ENCODE measurements at regions not wholly inside any gene's neighbourhood (a gene's known extent, or its start where the extent isn't known, plus 50 kb on each side); places are given as distances from the start of the nearest gene placed in this dataset.

- H4K20me1 ChIP-seq (ENCODE audit: control insufficient read depth, insufficient read depth, insufficient read length): no peaks in the 10 kb centered on the region
- no peaks in the 10 kb centered on the region for H3K79me2 ChIP-seq (ENCODE audit: insufficient read depth, low read length)
- H3K56ac ChIP-seq (ENCODE audit: insufficient read length, low read depth, low read length): no peak overlapping the region
- no peaks in the 10 kb centered on the region for H3K79me1 ChIP-seq (ENCODE audit: insufficient read depth, low read depth, low read length, poor library complexity, severe bottlenecking)
- no peak for TF ChIP-seq CTCF (conservative IDR thresholded peaks at IDR 0.05)
- no peak overlapping the region for H4K8ac ChIP-seq (replicated peaks; ENCODE audit: insufficient read length, low read depth, low read length)
- no peak overlapping the region for H2AK5ac ChIP-seq (ENCODE audit: insufficient read length, low read length)
- H3K23me2 ChIP-seq (ENCODE audit: insufficient read length, low read depth, low read length, poor library complexity, severe bottlenecking): no peaks in the 10 kb centered on the region
- no peak overlapping the region for H2BK15ac ChIP-seq (ENCODE audit: low read depth, low read length)
- H3K14ac ChIP-seq (ENCODE audit: insufficient read depth, low read length): no peak overlapping the region
- no CpG with 5 or more reads among the region's 9 CpGs for WGBS (ENCODE audit: extremely low coverage, insufficient read length, low lambda C conversion rate)
- Mint-ChIP-seq H3K27ac (no peak overlapping the region), H3K27me3 (ENCODE audit: low read depth) (peaks cover 7% of the 10 kb centered on the region), H3K36me3 (ENCODE audit: insufficient read depth in 1 of 3, low read depth in 3 of 3) (peaks cover 38 to 56% (median 39%) of the 10 kb centered on the region in 3 experiments; a peak in 6 of 7 replicates), H3K4me3 (no peak overlapping the region), H3K4me1 (no peaks in the 10 kb centered on the region), H3K9me3 (peaks cover 97 to 98% of the 10 kb centered on the region in 2 experiments)
- no peak overlapping the region for H3K27ac ChIP-seq (ENCODE audit: insufficient read length, low read depth, low read length)
- H3K23ac ChIP-seq (ENCODE audit: insufficient read length, low read depth, low read length): no peak overlapping the region
- H3K18ac ChIP-seq (ENCODE audit: insufficient read length, low read depth, low read length): no peak overlapping the region
- H3K4ac ChIP-seq (ENCODE audit: low read depth, low read length): no peak overlapping the region
- H4K5ac ChIP-seq (ENCODE audit: insufficient read length, low read depth, low read length): no peak overlapping the region
- H3K4me1 ChIP-seq (ENCODE audit: insufficient read depth, low read length): no peaks in the 10 kb centered on the region
- no peak overlapping the region for H3K9ac ChIP-seq (ENCODE audit: extremely low read depth, insufficient read length, low read length)
- no peak overlapping the region for H2BK12ac ChIP-seq (ENCODE audit: insufficient read length, low read depth, low read length)
- H3K27me3 ChIP-seq (ENCODE audit: insufficient read depth, low read length): no peaks in the 10 kb centered on the region
- no peak for DNase-seq
- H3K9me3 ChIP-seq (ENCODE audit: control insufficient read depth, low read depth, low read length): peaks cover 72% of the 10 kb centered on the region
- no peak overlapping the region for H4K91ac ChIP-seq (ENCODE audit: insufficient read length, low read depth, low read length)
- no peak overlapping the region for H3T11ph ChIP-seq (ENCODE audit: low read length)
- no peak overlapping the region for H2BK20ac ChIP-seq (ENCODE audit: low read depth, low read length, poor library complexity, severe bottlenecking)
- no peak overlapping the region for H2AFZ ChIP-seq (ENCODE audit: low read length)
- H3K4me2 ChIP-seq (ENCODE audit: insufficient read depth, insufficient read length, low read length): no peak overlapping the region
- no peak overlapping the region for H2BK120ac ChIP-seq (ENCODE audit: low read depth, low read length, poor library complexity, severe bottlenecking)
- H2BK5ac ChIP-seq (ENCODE audit: insufficient read length, low read length): no peak overlapping the region
Measured at GRCh38 chr12:34311337-34311736, 289.0 kb downstream of the ALG10 start.

Measured in H9 (cell line).